Neural cell (in vitro differentiated cells): ENCODE measurements at regions not wholly inside any gene's neighbourhood (a gene's known extent, or its start where the extent isn't known, plus 50 kb on each side); places are given as distances from the start of the nearest gene placed in this dataset.

ENCODE experiments used
- H2AFZ ChIP-seq: fragments of 200-600, 300-800 bp; sonication (generic), shearing (Covaris generic); 2 replicates; pipeline ENCODE4 v1.6.0; 2014; ENCODE audit warnings: low read depth, mild to moderate bottlenecking, antibody characterized with exemption, low read length, moderate library complexity
- H3F3A ChIP-seq: fragments of 200-600 bp; shearing (Covaris generic); 2 replicates; pipeline ENCODE4 v1.6.1; 2016; ENCODE audit warnings: mild to moderate bottlenecking, moderate library complexity, mixed read lengths, antibody characterized with exemption, low read length; ENCODE audit not compliant: insufficient read depth, poor library complexity, severe bottlenecking
- H3K27ac ChIP-seq: fragments of 200-600, 300-800 bp; sonication (generic), shearing (Covaris generic); 2 replicates; pipeline ENCODE4 v1.5.1; 2014; ENCODE audit warnings: mild to moderate bottlenecking, low read length, moderate library complexity
- H3K27me3 ChIP-seq: fragments of 300-800, 200-600 bp; sonication (generic), shearing (Covaris generic); 2 replicates; pipeline ENCODE4 v1.6.0; 2014; ENCODE audit warnings: mild to moderate bottlenecking, low read depth, low read length, moderate library complexity; ENCODE audit not compliant: insufficient read depth
- H3K36me3 ChIP-seq: fragments of 300-800, 200-600 bp; sonication (generic), shearing (Covaris generic); 2 replicates; pipeline ENCODE4 v1.5.1; 2014; ENCODE audit warnings: mild to moderate bottlenecking, antibody characterized with exemption, low read length, moderate library complexity; ENCODE audit not compliant: insufficient read depth
- H3K4me2 ChIP-seq: fragments of 300-800, 200-600 bp; sonication (generic), shearing (Covaris generic); 2 replicates; pipeline ENCODE4 v1.6.0; 2014; ENCODE audit warnings: mild to moderate bottlenecking, low read length
- H3K4me3 ChIP-seq: fragments of 300-800, 200-600 bp; sonication (generic), shearing (Covaris generic); 2 replicates; pipeline ENCODE4 v1.5.1; 2014; ENCODE audit warnings: mild to moderate bottlenecking, low read length, moderate library complexity
- H3K79me2 ChIP-seq: fragments of 200-600 bp; shearing (Covaris generic); replicated peaks from 2 replicates; pipeline ENCODE4 v1.6.0; 2014; ENCODE audit warnings: mild to moderate bottlenecking, low read length, moderate library complexity; ENCODE audit not compliant: insufficient read depth
- H3K9ac ChIP-seq: fragments of 300-800, 200-600 bp; sonication (generic), shearing (Covaris generic); 2 replicates; pipeline ENCODE4 v1.6.1; 2016; ENCODE audit warnings: mild to moderate bottlenecking, low read length, mixed read lengths
- H3K9me2 ChIP-seq: fragments of 200-600 bp; shearing (Covaris generic); 2 replicates; pipeline ENCODE4 v1.6.1; 2016; ENCODE audit warnings: mild to moderate bottlenecking, low read length, mixed read lengths; ENCODE audit not compliant: insufficient read depth
- H3K9me3 ChIP-seq: fragments of 200-600, 300-800 bp; sonication (generic), shearing (Covaris generic); 2 replicates; pipeline ENCODE4 v1.6.1; 2016; ENCODE audit warnings: mild to moderate bottlenecking, mixed run types, low read length, moderate library complexity, mixed read lengths
- H4K20me1 ChIP-seq: fragments of 200-600 bp; shearing (Covaris generic); 2 replicates; pipeline ENCODE4 v1.6.1; 2016; ENCODE audit warnings: mild to moderate bottlenecking, mixed run types; ENCODE audit not compliant: insufficient read depth
- EP300 ChIP-seq: fragments of 450-650 bp; conservative IDR thresholded peaks from 2 replicates; pipeline ENCODE4 v1.6.1; 2014; ENCODE audit warnings: antibody characterized with exemption, mild to moderate bottlenecking, moderate library complexity; ENCODE audit not compliant: poor library complexity, severe bottlenecking
- EZH2 ChIP-seq: fragments of 200-600, 300-800 bp; shearing (Covaris generic), sonication (generic); IDR thresholded peaks from 2 replicates; pipeline ENCODE4 v1.6.1; 2014; ENCODE audit warnings: antibody characterized with exemption, low read length, borderline replicate concordance, mild to moderate bottlenecking; ENCODE audit not compliant: insufficient read depth, poor library complexity, severe bottlenecking
- MXI1 ChIP-seq: fragments of 450-650 bp; conservative IDR thresholded peaks from 2 replicates; pipeline ENCODE4 v1.6.1; 2014; ENCODE audit warnings: antibody characterized with exemption, mild to moderate bottlenecking; ENCODE audit not compliant: poor library complexity, severe bottlenecking
- POLR2AphosphoS5 ChIP-seq: IDR thresholded peaks from 2 replicates; pipeline ENCODE4 v1.6.1; 2012
- RAD21 ChIP-seq: fragments of 450-650 bp; conservative IDR thresholded peaks from 2 replicates; pipeline ENCODE4 v1.6.1; 2014; ENCODE audit warnings: antibody characterized with exemption, mild to moderate bottlenecking, moderate library complexity
- REST ChIP-seq: IDR thresholded peaks from 2 replicates; pipeline ENCODE4 v1.6.1; 2012; ENCODE audit warnings: borderline replicate concordance
- SMC3 ChIP-seq: fragments of 450-650 bp; conservative IDR thresholded peaks from 2 replicates; pipeline ENCODE4 v1.6.1; 2014; ENCODE audit warnings: antibody characterized with exemption, mild to moderate bottlenecking, moderate library complexity; ENCODE audit not compliant: poor library complexity
- TAF1 ChIP-seq: IDR thresholded peaks from 2 replicates; pipeline ENCODE4 v1.6.1; 2012; ENCODE audit warnings: low read depth
- TF ChIP-seq, protein P1 (sequence below): fragments of 450-650 bp; IDR thresholded peaks from 2 replicates; pipeline ENCODE4 v1.5.1; 2014; ENCODE audit warnings: antibody characterized with exemption, mild to moderate bottlenecking, moderate library complexity; ENCODE audit not compliant: poor library complexity, severe bottlenecking

- H3K9ac ChIP-seq, result no peak overlapping the region
- H3K4me2 ChIP-seq, result no peak overlapping the region
- no peak for TF ChIP-seq RAD21
- no peaks in the 10 kb centered on the region for H3K27me3 ChIP-seq
- H3K9me3 ChIP-seq, result no peaks in the 10 kb centered on the region
- H3K27ac ChIP-seq, result no peak overlapping the region
- H3F3A ChIP-seq, result no peaks in the 10 kb centered on the region
- H3K36me3 ChIP-seq, result no peaks in the 10 kb centered on the region
- H3K4me3 ChIP-seq, result no peak overlapping the region
- H3K9me2 ChIP-seq, result no peaks in the 10 kb centered on the region
- no peaks in the 10 kb centered on the region for H3K79me2 ChIP-seq
- no peaks in the 10 kb centered on the region for H4K20me1 ChIP-seq
- H2AFZ ChIP-seq, result no peak overlapping the region
These were observed 171.3 kb downstream of the NDUFA10 start for GRCh38 chr2:239853706-239854327.

- no peaks in the 10 kb centered on the region for H3K9me3 ChIP-seq
- H4K20me1 ChIP-seq, result no peaks in the 10 kb centered on the region
- no peaks in the 10 kb centered on the region for H3F3A ChIP-seq
- H3K9me2 ChIP-seq, result no peaks in the 10 kb centered on the region
- no peak overlapping the region for H2AFZ ChIP-seq
- H3K9ac ChIP-seq, result no peak overlapping the region
- no peaks in the 10 kb centered on the region for H3K27me3 ChIP-seq
- no peaks in the 10 kb centered on the region for H3K79me2 ChIP-seq
- no peak overlapping the region for H3K27ac ChIP-seq
- TF ChIP-seq MXI1 (no peak), REST (no peak), EZH2 (no peak), POLR2AphosphoS5 (no peak), EP300 (no peak), SMC3 (no peak), TAF1 (no peak)
- TF ChIP-seq, protein P1, sequence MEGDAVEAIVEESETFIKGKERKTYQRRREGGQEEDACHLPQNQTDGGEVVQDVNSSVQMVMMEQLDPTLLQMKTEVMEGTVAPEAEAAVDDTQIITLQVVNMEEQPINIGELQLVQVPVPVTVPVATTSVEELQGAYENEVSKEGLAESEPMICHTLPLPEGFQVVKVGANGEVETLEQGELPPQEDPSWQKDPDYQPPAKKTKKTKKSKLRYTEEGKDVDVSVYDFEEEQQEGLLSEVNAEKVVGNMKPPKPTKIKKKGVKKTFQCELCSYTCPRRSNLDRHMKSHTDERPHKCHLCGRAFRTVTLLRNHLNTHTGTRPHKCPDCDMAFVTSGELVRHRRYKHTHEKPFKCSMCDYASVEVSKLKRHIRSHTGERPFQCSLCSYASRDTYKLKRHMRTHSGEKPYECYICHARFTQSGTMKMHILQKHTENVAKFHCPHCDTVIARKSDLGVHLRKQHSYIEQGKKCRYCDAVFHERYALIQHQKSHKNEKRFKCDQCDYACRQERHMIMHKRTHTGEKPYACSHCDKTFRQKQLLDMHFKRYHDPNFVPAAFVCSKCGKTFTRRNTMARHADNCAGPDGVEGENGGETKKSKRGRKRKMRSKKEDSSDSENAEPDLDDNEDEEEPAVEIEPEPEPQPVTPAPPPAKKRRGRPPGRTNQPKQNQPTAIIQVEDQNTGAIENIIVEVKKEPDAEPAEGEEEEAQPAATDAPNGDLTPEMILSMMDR, result no peak
- H3K4me2 ChIP-seq, result no peak overlapping the region
- no peak overlapping the region for H3K4me3 ChIP-seq
- no peaks in the 10 kb centered on the region for H3K36me3 ChIP-seq
These were observed 172.0 kb downstream of the NDUFA10 start for GRCh38 chr2:239853121-239853520.

GRCh38 chr2:239852272-239852671 lies 172.9 kb downstream of the NDUFA10 start:
- no peak overlapping the region for H3K4me2 ChIP-seq
- TF ChIP-seq SMC3 (no peak), TAF1 (no peak), EZH2 (no peak), POLR2AphosphoS5 (no peak)
- TF ChIP-seq, protein P1, result no peak
- H3K9me3 ChIP-seq, result no peaks in the 10 kb centered on the region
- H2AFZ ChIP-seq, result no peak overlapping the region
- no peaks in the 10 kb centered on the region for H4K20me1 ChIP-seq
- H3K9me2 ChIP-seq, result no peaks in the 10 kb centered on the region
- H3F3A ChIP-seq, result no peaks in the 10 kb centered on the region
- no peaks in the 10 kb centered on the region for H3K36me3 ChIP-seq
- H3K9ac ChIP-seq, result no peak overlapping the region
- no peaks in the 10 kb centered on the region for H3K27me3 ChIP-seq
- H3K27ac ChIP-seq, result no peak overlapping the region
- H3K4me3 ChIP-seq, result no peak overlapping the region
- H3K79me2 ChIP-seq, result no peaks in the 10 kb centered on the region
